NCI-H345 treated with DMSO at 0.1 percent for 48 hours (cell line): ENCODE measurements at regions not wholly inside any gene's neighbourhood (a gene's known extent, or its start where the extent isn't known, plus 50 kb on each side); places are given as distances from the start of the nearest gene placed in this dataset.
"Not testable (repeated sequence)": the region's sequence is repeated elsewhere in the genome, so short reads cannot be mapped to it uniquely, and the experiment has no call there.

ENCODE experiments used
- DNase-seq: peaks from one replicate; lab custom pipeline; 2025; ENCODE audit not compliant: unreplicated experiment; lab: John Stamatoyannopoulos, UW

GRCh38 chr21:28712411-28712810 lies 280.3 kb downstream of the LTN1 start:
- DNase-seq = no peak

GRCh38 chr21:28705616-28706015 lies 287.1 kb downstream of the LTN1 start:
- no peak for DNase-seq

GRCh38 chr21:28704746-28705145 lies 287.9 kb downstream of the LTN1 start:
- peak; percentile 2 for DNase-seq

GRCh38 chr21:28703861-28704260 lies 288.8 kb downstream of the LTN1 start:
- no peak for DNase-seq

- no peak for DNase-seq
Measured at GRCh38 chr21:28699596-28700259, 292.9 kb downstream of the LTN1 start.

- DNase-seq = no peak
Measured at GRCh38 chr21:28699186-28699585, 293.5 kb downstream of the LTN1 start.

- no peak for DNase-seq
Measured at GRCh38 chr21:28696844-28697410, 295.8 kb downstream of the LTN1 start.

- DNase-seq = no peak
Measured at GRCh38 chr21:28693476-28693875, 299.2 kb downstream of the LTN1 start.

- no peak for DNase-seq
Measured at GRCh38 chr21:28690196-28690595, 302.5 kb downstream of the LTN1 start.

GRCh38 chr21:28688381-28688780 lies 304.3 kb downstream of the LTN1 start:
- no peak for DNase-seq

- DNase-seq = peak; percentile 9
Measured at GRCh38 chr21:28687586-28687985, 305.1 kb downstream of the LTN1 start.

GRCh38 chr21:28683982-28684752 lies 308.5 kb downstream of the LTN1 start:
- no peak for DNase-seq

- not testable (repeated sequence) for DNase-seq
Measured at GRCh38 chr21:28682884-28683283, 309.8 kb downstream of the LTN1 start.

- DNase-seq = not testable (repeated sequence)
Measured at GRCh38 chr21:28677096-28677495, 315.6 kb downstream of the LTN1 start.

GRCh38 chr21:28675331-28676041 lies 317.2 kb downstream of the LTN1 start:
- no peak for DNase-seq

GRCh38 chr21:28674763-28675162 lies 317.9 kb downstream of the LTN1 start:
- DNase-seq = no peak

GRCh38 chr21:28671549-28672195 lies 321.0 kb downstream of the LTN1 start:
- DNase-seq = no peak

- no peak for DNase-seq
Measured at GRCh38 chr21:28669971-28670653, 322.6 kb downstream of the LTN1 start.

GRCh38 chr21:28669321-28669720 lies 323.4 kb downstream of the LTN1 start:
- no peak for DNase-seq

- DNase-seq = no peak
Measured at GRCh38 chr21:28663754-28664153, 328.9 kb downstream of the LTN1 start.
